ACC112 (cell line): ENCODE measurements at regions not wholly inside any gene's neighbourhood (a gene's known extent, or its start where the extent isn't known, plus 50 kb on each side); places are given as distances from the start of the nearest gene placed in this dataset.

ENCODE experiments used
- H2AFZ ChIP-seq: fragments of 200-600 bp; sonication (generic); one replicate; pipeline ENCODE4 v1.6.0; 2017; ENCODE audit warnings: antibody characterized with exemption, low read length; ENCODE audit not compliant: unreplicated experiment
- H3K27ac ChIP-seq: fragments of 200-600 bp; sonication (generic); 2 replicates; pipeline ENCODE4 v1.5.1; 2014; ENCODE audit warnings: low read depth, mild to moderate bottlenecking, antibody characterized with exemption, low read length, moderate library complexity
- H3K27me3 ChIP-seq: fragments of 200-600 bp; sonication (generic); 2 replicates; pipeline ENCODE4 v1.6.1; 2014; ENCODE audit warnings: mild to moderate bottlenecking, antibody characterized with exemption, low read length, moderate library complexity, mixed read lengths; ENCODE audit not compliant: insufficient read depth
- H3K36me3 ChIP-seq: fragments of 200-600 bp; sonication (generic); 2 replicates; pipeline ENCODE4 v1.6.1; 2016; ENCODE audit warnings: mild to moderate bottlenecking, antibody characterized with exemption, low read length, moderate library complexity, mixed read lengths; ENCODE audit not compliant: insufficient read depth
- H3K4me1 ChIP-seq: fragments of 200-600 bp; sonication (generic); one replicate; pipeline ENCODE4 v1.6.1; 2016; ENCODE audit warnings: low read length, mixed read lengths; ENCODE audit not compliant: insufficient read depth, unreplicated experiment, control insufficient read depth
- H3K4me3 ChIP-seq: fragments of 200-600 bp; sonication (generic); 2 replicates; pipeline ENCODE4 v1.5.1; 2014; ENCODE audit warnings: mild to moderate bottlenecking, low read depth, low read length
- H3K79me2 ChIP-seq: fragments of 200-600 bp; sonication (generic); one replicate; pipeline ENCODE4 v1.6.0; 2016; ENCODE audit warnings: low read length; ENCODE audit not compliant: control insufficient read depth, unreplicated experiment, insufficient read depth

GRCh38 chr2:139790807-139791752, 1010.9 kb upstream of the NXPH2 start:
- no peak overlapping the region for H3K27ac ChIP-seq
- no peaks in the 10 kb centered on the region for H3K79me2 ChIP-seq
- no peaks in the 10 kb centered on the region for H3K4me1 ChIP-seq
- H3K27me3 ChIP-seq = peaks cover 15% of the 10 kb centered on the region; the same call in 1 of the 2 replicates
- H3K36me3 ChIP-seq = no peaks in the 10 kb centered on the region
- no peak overlapping the region for H2AFZ ChIP-seq
- no peak overlapping the region for H3K4me3 ChIP-seq

DNA sequence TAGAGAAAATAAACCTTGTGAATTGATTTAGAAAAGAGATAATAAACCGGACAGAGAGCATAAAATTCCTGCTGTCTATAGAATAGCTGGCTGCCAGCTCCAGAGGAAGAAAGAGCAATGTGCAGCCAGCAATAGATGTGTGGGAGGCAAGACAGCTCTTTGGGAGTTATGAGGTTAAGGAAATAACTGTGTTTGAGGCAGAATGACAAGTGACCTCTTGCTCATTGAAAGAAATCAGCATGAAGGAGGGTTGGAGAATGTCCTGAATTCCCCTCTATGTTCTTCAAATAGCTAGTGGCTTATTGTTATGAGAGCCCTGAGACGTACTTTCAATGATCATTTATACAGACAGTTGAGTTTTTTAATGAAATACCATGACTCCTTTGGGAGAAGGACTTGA, 1009.9 kb upstream of the NXPH2 start:
- no peaks in the 10 kb centered on the region for H3K36me3 ChIP-seq
- H2AFZ ChIP-seq = no peak overlapping the region
- no peak overlapping the region for H3K4me3 ChIP-seq
- no peak overlapping the region for H3K27ac ChIP-seq
- H3K4me1 ChIP-seq = no peaks in the 10 kb centered on the region
- H3K79me2 ChIP-seq = no peaks in the 10 kb centered on the region
- H3K27me3 ChIP-seq = peaks cover 15% of the 10 kb centered on the region; the same call in 1 of the 2 replicates

DNA sequence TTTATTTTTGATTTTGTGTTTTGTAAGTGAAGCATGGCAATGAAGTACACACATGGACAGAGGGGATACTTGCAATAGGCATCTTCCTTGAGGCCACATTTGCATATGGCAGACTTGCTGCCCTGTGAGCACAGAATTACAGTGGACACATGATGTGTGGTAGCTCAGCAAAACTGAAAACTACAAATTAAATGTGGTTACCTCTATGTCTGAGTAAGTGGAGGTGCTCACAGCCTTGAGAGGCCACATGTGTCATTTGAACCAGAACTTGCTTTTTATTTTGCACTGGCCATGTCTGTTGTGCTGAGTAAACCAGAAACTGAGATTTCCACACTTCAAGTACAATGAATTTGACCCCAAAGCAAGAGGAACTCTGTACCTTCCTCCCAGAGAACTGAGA, 998.5 kb upstream of the NXPH2 start:
- no peak overlapping the region for H3K4me3 ChIP-seq

DNA sequence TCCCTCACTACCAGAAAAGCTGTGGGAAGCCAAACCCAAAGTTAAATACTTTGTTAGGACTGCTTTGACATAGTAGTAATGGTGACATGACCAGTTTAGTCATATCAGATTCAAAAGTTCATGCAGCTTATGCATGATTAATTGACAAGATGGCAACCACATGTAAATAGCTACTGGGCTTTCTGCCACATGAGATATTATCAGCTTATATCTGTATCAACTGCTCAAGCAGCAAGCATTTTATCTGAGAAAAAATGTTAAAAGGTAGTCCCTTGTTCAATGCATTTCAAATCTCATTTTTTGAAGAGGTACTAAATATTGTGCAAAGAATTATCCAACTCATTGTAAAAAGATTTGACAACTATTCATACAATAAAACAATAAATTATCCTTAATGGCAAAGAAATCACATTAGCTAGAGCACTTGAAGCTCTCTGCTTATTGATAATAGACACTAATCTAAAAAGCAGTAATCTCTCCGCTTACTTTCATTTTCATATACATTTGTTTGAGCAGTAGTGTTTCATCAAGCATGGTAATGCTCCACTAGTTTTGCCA, 993.6 kb upstream of the NXPH2 start:
- no peak overlapping the region for H2AFZ ChIP-seq
- H3K4me3 ChIP-seq = no peak overlapping the region
- no peaks in the 10 kb centered on the region for H3K79me2 ChIP-seq
- H3K36me3 ChIP-seq = no peaks in the 10 kb centered on the region
- no peaks in the 10 kb centered on the region for H3K27me3 ChIP-seq
- H3K4me1 ChIP-seq = no peaks in the 10 kb centered on the region
- no peak overlapping the region for H3K27ac ChIP-seq

More for the DNA sequence above, 998.5 kb upstream of the NXPH2 start:
- no peak overlapping the region for H3K27ac ChIP-seq
- H3K36me3 ChIP-seq = no peaks in the 10 kb centered on the region
- H3K79me2 ChIP-seq = no peaks in the 10 kb centered on the region
- H2AFZ ChIP-seq = no peak overlapping the region
- H3K4me1 ChIP-seq = no peaks in the 10 kb centered on the region
- no peaks in the 10 kb centered on the region for H3K27me3 ChIP-seq

DNA sequence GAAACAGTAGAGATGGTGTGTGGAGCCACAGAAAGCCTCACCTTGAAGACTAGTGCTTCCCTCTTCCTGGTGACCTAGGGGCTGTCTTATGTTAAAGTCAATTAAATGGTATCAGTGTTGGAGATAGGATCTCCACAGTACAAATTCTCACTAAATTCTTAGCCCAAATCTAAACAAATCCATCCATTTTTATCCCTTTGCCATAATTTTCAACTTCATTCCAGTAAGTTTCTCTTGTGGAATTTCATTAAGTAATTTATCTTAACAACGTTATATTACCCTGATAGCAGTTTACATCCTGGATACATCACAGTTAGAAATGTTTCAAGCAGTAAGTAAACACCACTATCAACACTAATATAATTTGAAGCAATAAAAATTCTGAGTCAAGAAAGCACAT, 989.4 kb upstream of the NXPH2 start:
- Histone ChIP-seq H3K27me3 (no peaks in the 10 kb centered on the region), H2AFZ (no peak overlapping the region), H3K36me3 (no peaks in the 10 kb centered on the region), H3K79me2 (no peaks in the 10 kb centered on the region), H3K4me1 (no peaks in the 10 kb centered on the region), H3K4me3 (no peak overlapping the region), H3K27ac (no peak overlapping the region)

GRCh38 chr2:139763705-139764104, 983.5 kb upstream of the NXPH2 start:
- Histone ChIP-seq H3K79me2 (no peaks in the 10 kb centered on the region), H3K27me3 (no peaks in the 10 kb centered on the region), H3K4me1 (no peaks in the 10 kb centered on the region), H3K36me3 (no peaks in the 10 kb centered on the region), H2AFZ (no peak overlapping the region), H3K27ac (no peak overlapping the region), H3K4me3 (no peak overlapping the region)

- no peak overlapping the region for H3K27ac ChIP-seq
- H3K4me1 ChIP-seq = no peaks in the 10 kb centered on the region
- no peaks in the 10 kb centered on the region for H3K27me3 ChIP-seq
- H3K4me3 ChIP-seq = no peak overlapping the region
- H3K36me3 ChIP-seq = no peaks in the 10 kb centered on the region
- no peaks in the 10 kb centered on the region for H3K79me2 ChIP-seq
- no peak overlapping the region for H2AFZ ChIP-seq
Observed at GRCh38 chr2:139759000-139759505, 978.9 kb upstream of the NXPH2 start.

DNA sequence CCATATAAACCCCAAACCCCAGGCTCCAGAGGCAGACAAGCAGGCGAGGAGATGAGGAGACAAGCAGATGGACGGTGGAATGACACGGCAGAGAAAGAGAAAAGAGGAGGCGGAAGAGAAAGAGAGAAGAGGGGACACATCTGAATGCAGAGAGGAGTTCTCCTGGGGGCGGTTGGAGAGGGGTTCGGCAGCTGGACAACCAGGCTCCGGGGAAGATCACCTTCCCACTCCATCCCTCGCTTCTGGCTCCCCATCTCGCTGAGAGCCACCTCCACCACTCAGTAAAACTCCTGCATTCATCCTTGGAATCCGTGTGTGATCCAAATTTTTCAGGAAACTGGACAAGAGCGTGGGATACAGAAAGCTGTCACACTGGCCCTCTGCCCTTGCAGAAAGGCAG, 966.7 kb upstream of the NXPH2 start:
- no peak overlapping the region for H2AFZ ChIP-seq
- no peaks in the 10 kb centered on the region for H3K4me1 ChIP-seq
- H3K4me3 ChIP-seq = no peak overlapping the region
- H3K79me2 ChIP-seq = no peaks in the 10 kb centered on the region
- no peak overlapping the region for H3K27ac ChIP-seq
- H3K36me3 ChIP-seq = no peaks in the 10 kb centered on the region
- no peaks in the 10 kb centered on the region for H3K27me3 ChIP-seq

GRCh38 chr2:139744273-139744672, 964.1 kb upstream of the NXPH2 start:
- no peak overlapping the region for H2AFZ ChIP-seq
- H3K36me3 ChIP-seq = no peaks in the 10 kb centered on the region
- no peaks in the 10 kb centered on the region for H3K79me2 ChIP-seq
- no peak overlapping the region for H3K27ac ChIP-seq
- H3K4me1 ChIP-seq = no peaks in the 10 kb centered on the region
- H3K27me3 ChIP-seq = no peaks in the 10 kb centered on the region
- no peak overlapping the region for H3K4me3 ChIP-seq

DNA sequence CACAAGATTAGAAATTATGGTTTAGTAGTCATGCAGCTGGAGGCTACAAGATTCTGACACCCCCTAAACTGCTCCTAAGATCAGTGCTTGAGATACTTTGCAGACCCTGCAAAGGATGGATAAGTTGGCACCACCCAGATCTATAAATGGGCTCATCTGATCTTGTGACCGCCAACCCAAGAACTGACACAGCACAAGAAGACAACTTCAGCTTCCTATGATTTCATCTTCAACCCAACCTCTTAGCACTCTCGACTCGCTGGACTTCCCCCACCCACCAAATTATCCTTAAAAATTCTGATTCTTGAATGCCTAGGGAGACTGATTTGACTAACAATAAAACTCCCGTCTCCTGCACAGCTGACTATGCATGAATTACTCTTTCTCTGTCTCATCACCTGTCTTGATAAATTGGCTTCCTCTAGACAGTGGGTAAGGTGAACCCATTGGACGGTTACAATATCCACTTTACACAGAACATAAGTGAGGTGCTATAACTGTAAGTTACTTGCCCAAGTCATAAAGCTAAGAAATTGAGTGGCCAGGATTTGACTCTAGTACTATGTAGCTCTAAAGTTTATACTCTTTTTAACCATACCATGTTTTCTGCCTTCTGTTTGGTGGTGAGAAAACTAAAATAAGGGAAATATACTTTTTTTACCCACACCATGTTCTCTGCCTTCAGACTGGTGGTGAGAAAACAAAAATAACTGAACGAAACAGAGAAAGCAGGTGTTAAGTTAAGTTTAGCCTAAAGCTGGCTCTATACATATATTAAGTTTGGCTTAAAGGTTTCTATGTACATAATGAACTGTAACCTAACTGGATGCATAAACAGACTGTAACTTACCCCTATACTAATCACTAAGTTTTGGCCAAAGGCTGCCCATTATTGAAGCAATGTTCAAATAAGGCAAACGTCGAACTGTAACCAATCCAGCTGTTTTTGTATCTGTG, 962.3 kb upstream of the NXPH2 start:
- no peak overlapping the region for H3K27ac ChIP-seq
- no peak overlapping the region for H3K4me3 ChIP-seq
- no peaks in the 10 kb centered on the region for H3K4me1 ChIP-seq
- no peaks in the 10 kb centered on the region for H3K79me2 ChIP-seq
- no peak overlapping the region for H2AFZ ChIP-seq
- no peaks in the 10 kb centered on the region for H3K27me3 ChIP-seq
- H3K36me3 ChIP-seq = no peaks in the 10 kb centered on the region
